Epithelial cell of prostate (primary cell): ENCODE measurements at regions not wholly inside any gene's neighbourhood (a gene's known extent, or its start where the extent isn't known, plus 50 kb on each side); places are given as distances from the start of the nearest gene placed in this dataset.

Experiments used
- DNase-seq: peaks from one replicate; pipeline ENCODE4 v3.0.0-alpha.2; 2011; ENCODE audit warnings: low read depth, low spot score
- H3K27ac ChIP-seq: fragments of 450-650 bp; 2 replicates; pipeline ENCODE4 v1.5.1; 2017; ENCODE audit warnings: mild to moderate bottlenecking

- no peak for DNase-seq
- no peak overlapping the region for H3K27ac ChIP-seq
Observed at GRCh38 chr1:86296305-86297205, 99.6 kb downstream of the ODF2L start.

- no peak for DNase-seq
- H3K27ac ChIP-seq = no peak overlapping the region
Observed at GRCh38 chr1:86289746-86290145, 106.4 kb downstream of the ODF2L start.

GRCh38 chr1:86289161-86289560 is 107.0 kb downstream of the ODF2L start:
- DNase-seq = no peak
- no peak overlapping the region for H3K27ac ChIP-seq

- no peak overlapping the region for H3K27ac ChIP-seq
- no peak for DNase-seq
Observed at GRCh38 chr1:86288586-86289147, 107.5 kb downstream of the ODF2L start.

- H3K27ac ChIP-seq = no peak overlapping the region
- no peak for DNase-seq
Observed at GRCh38 chr1:86285796-86286195, 110.3 kb downstream of the ODF2L start.

GRCh38 chr1:86282611-86283010 is 113.5 kb downstream of the ODF2L start:
- H3K27ac ChIP-seq = no peak overlapping the region
- no peak for DNase-seq

- H3K27ac ChIP-seq = no peak overlapping the region
- DNase-seq = no peak
Observed at GRCh38 chr1:86277936-86278335, 118.2 kb downstream of the ODF2L start.

- H3K27ac ChIP-seq = no peak overlapping the region
- DNase-seq = no peak
Observed at GRCh38 chr1:86273066-86273465, 116.5 kb upstream of the COL24A1 start.

GRCh38 chr1:86272083-86272482 is 115.5 kb upstream of the COL24A1 start:
- no peak for DNase-seq
- H3K27ac ChIP-seq = no peak overlapping the region

GRCh38 chr1:86271046-86271445 is 114.5 kb upstream of the COL24A1 start:
- H3K27ac ChIP-seq = no peak overlapping the region
- DNase-seq = no peak

- no peak for DNase-seq
- no peak overlapping the region for H3K27ac ChIP-seq
Observed at GRCh38 chr1:86263101-86263500, 106.5 kb upstream of the COL24A1 start.

GRCh38 chr1:86260476-86260875 is 103.9 kb upstream of the COL24A1 start:
- DNase-seq = no peak
- no peak overlapping the region for H3K27ac ChIP-seq

- H3K27ac ChIP-seq = no peak overlapping the region
- DNase-seq = no peak
Observed at GRCh38 chr1:86259390-86259789, 102.8 kb upstream of the COL24A1 start.

- no peak for DNase-seq
Observed at GRCh38 chr1:86258101-86258500, 101.5 kb upstream of the COL24A1 start.

GRCh38 chr1:86247597-86248279 is 91.2 kb upstream of the COL24A1 start:
- no peak overlapping the region for H3K27ac ChIP-seq
- no peak for DNase-seq

More at GRCh38 chr1:86258101-86258500, 101.5 kb upstream of the COL24A1 start:
- H3K27ac ChIP-seq = no peak overlapping the region

GRCh38 chr1:86245566-86246190 is 89.1 kb upstream of the COL24A1 start:
- no peak for DNase-seq
- H3K27ac ChIP-seq = no peak overlapping the region

GRCh38 chr1:86239894-86240293 is 83.3 kb upstream of the COL24A1 start:
- no peak for DNase-seq
- H3K27ac ChIP-seq = no peak overlapping the region

- DNase-seq = no peak
- no peak overlapping the region for H3K27ac ChIP-seq
Observed at GRCh38 chr1:86239490-86239889, 82.9 kb upstream of the COL24A1 start.

GRCh38 chr1:86238226-86238625 is 81.7 kb upstream of the COL24A1 start:
- DNase-seq = no peak
- no peak overlapping the region for H3K27ac ChIP-seq

- no peak overlapping the region for H3K27ac ChIP-seq
- DNase-seq = no peak
Observed at GRCh38 chr1:86235852-86236251, 79.3 kb upstream of the COL24A1 start.

GRCh38 chr1:86233403-86233802 is 76.8 kb upstream of the COL24A1 start:
- H3K27ac ChIP-seq = no peak overlapping the region
- no peak for DNase-seq
